HG02759 (cell line): ENCODE measurements at regions not wholly inside any gene's neighbourhood (a gene's known extent, or its start where the extent isn't known, plus 50 kb on each side); places are given as distances from the start of the nearest gene placed in this dataset.

Experiments used
- ATAC-seq: cut with Tn5 transposase; IDR thresholded peaks from one replicate; pipeline ENCODE4 v1.9.1; 2021; ENCODE audit warnings: mild to moderate bottlenecking, moderate library complexity; ENCODE audit not compliant: unreplicated experiment

- ATAC-seq, result no peak
Observed at GRCh38 chr1:173128742-173129141, 78.0 kb upstream of the TNFSF18 start.

GRCh38 chr1:173127369-173128307, 76.9 kb upstream of the TNFSF18 start:
- no peak for ATAC-seq

GRCh38 chr1:173126421-173126820, 75.7 kb upstream of the TNFSF18 start:
- no peak for ATAC-seq

GRCh38 chr1:173122958-173123852, 72.5 kb upstream of the TNFSF18 start:
- ATAC-seq, result no peak

- ATAC-seq, result no peak
Observed at GRCh38 chr1:173122344-173122935, 71.7 kb upstream of the TNFSF18 start.

- no peak for ATAC-seq
Observed at GRCh38 chr1:173118404-173118803, 67.7 kb upstream of the TNFSF18 start.

- no peak for ATAC-seq
Observed at GRCh38 chr1:173117761-173118160, 67.0 kb upstream of the TNFSF18 start.

- no peak for ATAC-seq
Observed at GRCh38 chr1:173117108-173117633, 66.4 kb upstream of the TNFSF18 start.

- no peak for ATAC-seq
Observed at GRCh38 chr1:173114346-173114745, 63.6 kb upstream of the TNFSF18 start.

- no peak for ATAC-seq
Observed at GRCh38 chr1:173113015-173113741, 62.4 kb upstream of the TNFSF18 start.

- ATAC-seq, result peak; percentile 89
Observed at GRCh38 chr1:173112129-173112528, 61.4 kb upstream of the TNFSF18 start.

- no peak for ATAC-seq
Observed at GRCh38 chr1:173107696-173108095, 57.0 kb upstream of the TNFSF18 start.

GRCh38 chr1:173103006-173103405, 52.3 kb upstream of the TNFSF18 start:
- ATAC-seq, result no peak

- ATAC-seq, result no peak
Observed at GRCh38 chr1:173101589-173101988, 50.8 kb upstream of the TNFSF18 start.

- no peak for ATAC-seq
Observed at GRCh38 chr1:173100476-173101107, 49.9 kb upstream of the TNFSF18 start.
